Activated CD8-positive, alpha-beta T cell treated with anti-CD3 and anti-CD28 coated beads for 36 hours (primary cell): ENCODE measurements at regions not wholly inside any gene's neighbourhood (a gene's known extent, or its start where the extent isn't known, plus 50 kb on each side); places are given as distances from the start of the nearest gene placed in this dataset.

Source experiments
- ATAC-seq: fragments of 200-7000 bp; cut with Tn5 transposase; one replicate; pipeline ENCODE4 v1.10.0; 2021; ENCODE audit warnings: mild to moderate bottlenecking, moderate library complexity
- CTCF ChIA-PET: fragments of 350-600 bp; sonication (Branson Sonifier 250); formaldehyde crosslinking; loops from one replicate; lab custom pipeline; 2021; ENCODE audit warnings: antibody characterized with exemption; lab: Charles Lee
- POLR2A ChIA-PET: fragments of 350-600 bp; sonication (Branson Sonifier 250); formaldehyde crosslinking; loops from one replicate; lab custom pipeline; 2021; ENCODE audit warnings: antibody characterized with exemption; lab: Charles Lee
- DNase-seq: peaks from one replicate; pipeline ENCODE4 v3.0.0-alpha.2; 2020
- H3K27ac Mint-ChIP-seq: one replicate; pipeline ENCODE4 v1.8.0; 2021; ENCODE audit warnings: mild to moderate bottlenecking, mixed read lengths
- H3K27me3 Mint-ChIP-seq: one replicate; pipeline ENCODE4 v1.8.0; 2021; ENCODE audit warnings: mixed read lengths
- H3K36me3 Mint-ChIP-seq: one replicate; pipeline ENCODE4 v1.8.0; 2021; ENCODE audit warnings: low read depth, mixed read lengths
- H3K4me1 Mint-ChIP-seq: one replicate; pipeline ENCODE4 v1.8.0; 2021; ENCODE audit warnings: low read depth, mixed read lengths
- H3K4me3 Mint-ChIP-seq: one replicate; pipeline ENCODE4 v1.8.0; 2021; ENCODE audit warnings: mild to moderate bottlenecking, moderate library complexity, mixed read lengths
- H3K9me3 Mint-ChIP-seq: one replicate; pipeline ENCODE4 v1.8.0; 2021; ENCODE audit warnings: mixed read lengths
- CTCF ChIP-seq: fragments of 200-600 bp; IDR thresholded peaks from one replicate; pipeline ENCODE4 v1.8.0; 2022; ENCODE audit warnings: antibody characterized with exemption, mild to moderate bottlenecking
- intact Hi-C: fragments of 100-400 bp; cut with micrococcal nuclease; formaldehyde crosslinking; loops from one replicate; pipeline ENCODE4 v1.10.0; 2022

- ATAC-seq = no peak
- intact Hi-C loops = no loop called here
- CTCF ChIA-PET = no interaction called here
- POLR2A ChIA-PET = interaction anchor here (0.7 kb wide), 1 partner anchor 13 kb away, joined by 4 read pairs; no protein-coding TSS in a partner anchor
- Mint-ChIP-seq H3K27me3 (peaks cover 5% of the 10 kb centered on the region), H3K27ac (no peak overlapping the region), H3K4me1 (no peaks in the 10 kb centered on the region), H3K4me3 (no peak overlapping the region), H3K9me3 (no peaks in the 10 kb centered on the region), H3K36me3 (no peaks in the 10 kb centered on the region)
- no peak for DNase-seq
- no peak for TF ChIP-seq CTCF
These were observed 122.4 kb downstream of the MN1 start for GRCh38 chr22:27679176-27679575.

- no peaks in the 10 kb centered on the region for H3K9me3 Mint-ChIP-seq
These were observed 121.7 kb downstream of the MN1 start for GRCh38 chr22:27679693-27680488.

GRCh38 chr22:27680636-27681035 lies 120.9 kb downstream of the MN1 start:
- peaks cover 5% of the 10 kb centered on the region for H3K27me3 Mint-ChIP-seq
- no peaks in the 10 kb centered on the region for H3K36me3 Mint-ChIP-seq
- CTCF ChIA-PET = no interaction called here
- no peaks in the 10 kb centered on the region for H3K4me1 Mint-ChIP-seq
- H3K27ac Mint-ChIP-seq = no peak overlapping the region
- POLR2A ChIA-PET = no interaction called here
- DNase-seq = no peak
- no peak overlapping the region for H3K4me3 Mint-ChIP-seq
- no peak for TF ChIP-seq CTCF
- intact Hi-C loops = loop anchor here (10.0 kb wide), 1 partner anchor 54 kb away; no protein-coding TSS in a partner anchor
- ATAC-seq = no peak
- no peaks in the 10 kb centered on the region for H3K9me3 Mint-ChIP-seq

More at GRCh38 chr22:27679693-27680488, 121.7 kb downstream of the MN1 start:
- ATAC-seq (no peak), DNase-seq (no peak)
- no peak for TF ChIP-seq CTCF
- Mint-ChIP-seq H3K36me3 (no peaks in the 10 kb centered on the region), H3K4me3 (no peak overlapping the region), H3K27ac (no peak overlapping the region), H3K4me1 (no peaks in the 10 kb centered on the region), H3K27me3 (peaks cover 5% of the 10 kb centered on the region)
- ChIA-PET POLR2A (interaction anchor here (0.7 kb wide), 1 partner anchor 14 kb away, joined by 4 read pairs; no protein-coding TSS in a partner anchor), CTCF (no interaction called here)
- intact Hi-C loops = loop anchor here (10.0 kb wide), 1 partner anchor 55 kb away; no protein-coding TSS in a partner anchor

- H3K27ac Mint-ChIP-seq = no peak overlapping the region
- H3K36me3 Mint-ChIP-seq = no peaks in the 10 kb centered on the region
- H3K9me3 Mint-ChIP-seq = no peaks in the 10 kb centered on the region
- POLR2A ChIA-PET = no interaction called here
- no peak for TF ChIP-seq CTCF
- DNase-seq = no peak
- no peaks in the 10 kb centered on the region for H3K4me1 Mint-ChIP-seq
- ATAC-seq = no peak
- CTCF ChIA-PET = no interaction called here
- intact Hi-C loops = loop anchor here (10.0 kb wide), 1 partner anchor 54 kb away; no protein-coding TSS in a partner anchor
- no peak overlapping the region for H3K4me3 Mint-ChIP-seq
- H3K27me3 Mint-ChIP-seq = peaks cover 5% of the 10 kb centered on the region
These were observed 120.5 kb downstream of the MN1 start for GRCh38 chr22:27681037-27681436.

GRCh38 chr22:27682437-27682836 lies 119.1 kb downstream of the MN1 start:
- Mint-ChIP-seq H3K36me3 (no peaks in the 10 kb centered on the region), H3K9me3 (no peaks in the 10 kb centered on the region), H3K4me3 (no peak overlapping the region), H3K27me3 (peaks cover 5% of the 10 kb centered on the region), H3K4me1 (no peaks in the 10 kb centered on the region), H3K27ac (no peak overlapping the region)
- intact Hi-C loops = loop anchor here (10.0 kb wide), 1 partner anchor 52 kb away; no protein-coding TSS in a partner anchor
- no peak for TF ChIP-seq CTCF
- ATAC-seq (no peak), DNase-seq (no peak)
- ChIA-PET POLR2A (no interaction called here), CTCF (no interaction called here)
